ENCODE measurements at regions not wholly inside any gene's neighbourhood (a gene's known extent, or its start where the extent isn't known, plus 50 kb on each side); places are given as distances from the start of the nearest gene placed in this dataset. TPM values are rescaled to one million over a fixed set of nuclear protein-coding genes. Genes with fewer than 3 reads are reported as not detected.

GRCh38 chr6:12657884-12658283, 58.7 kb upstream of the PHACTR1 start:
- TF ChIP-seq CTCF (IDR thresholded peaks at IDR 0.05; ENCODE audit: low read depth, low read length) = no peak
- POLR2A ChIA-PET = no interaction called here
- no peak overlapping the region for H3K27ac ChIP-seq (ENCODE audit: low read depth, low read length)
- DNase-seq (ENCODE audit: low read depth, low spot score) = no peak
- H3K9me3 ChIP-seq (ENCODE audit: control insufficient read depth, insufficient read depth, low read length) = no peaks in the 10 kb centered on the region
- no peaks in the 10 kb centered on the region for H3K27me3 ChIP-seq (ENCODE audit: control insufficient read depth, insufficient read depth, low read length)
- no peak overlapping the region for H3K4me3 ChIP-seq (ENCODE audit: low read depth, low read length)
- CTCF ChIA-PET = no interaction called here

- H3K27me3 ChIP-seq (ENCODE audit: control insufficient read depth, insufficient read depth, low read length) = no peaks in the 10 kb centered on the region
- H3K9me3 ChIP-seq (ENCODE audit: control insufficient read depth, insufficient read depth, low read length) = no peaks in the 10 kb centered on the region
- no peak overlapping the region for H3K27ac ChIP-seq (ENCODE audit: low read depth, low read length)
- DNase-seq (ENCODE audit: low read depth, low spot score) = no peak
- no peak for TF ChIP-seq CTCF (IDR thresholded peaks at IDR 0.05; ENCODE audit: low read depth, low read length)
- H3K4me3 ChIP-seq (ENCODE audit: low read depth, low read length) = no peak overlapping the region
- CTCF ChIA-PET = interaction anchor here (0.6 kb wide), 1 partner anchor 1982 kb away, joined by 3 read pairs; no protein-coding TSS in a partner anchor
- POLR2A ChIA-PET = no interaction called here
Measured at GRCh38 chr6:12661432-12662089, 55.0 kb upstream of the PHACTR1 start.

Small RNA genes lying in the stretch of these regions (small RNA-seq; reads per million reads assigned to genes)
- gene RN7SKP293 (ENCODE audit: insufficient read length, low read depth) = not detected

All from AG04450 (cell line).